22Rv1 (cell line): ENCODE measurements at regions not wholly inside any gene's neighbourhood (a gene's known extent, or its start where the extent isn't known, plus 50 kb on each side); places are given as distances from the start of the nearest gene placed in this dataset.

Experiments
- CTCF ChIP-seq: fragments of 450-650 bp; IDR thresholded peaks from 2 replicates; pipeline ENCODE4 v1.5.1; 2017; ENCODE audit warnings: mild to moderate bottlenecking
- ZFX ChIP-seq: fragments of 450-650 bp; IDR thresholded peaks from 2 replicates; pipeline ENCODE4 v1.6.1; 2017; ENCODE audit warnings: antibody characterized with exemption, borderline replicate concordance

GRCh38 chr11:90329043-90329442 is 106.2 kb upstream of the CHORDC1 start:
- TF ChIP-seq ZFX (no peak), CTCF (no peak)
